ENCODE measurements at regions not wholly inside any gene's neighbourhood (a gene's known extent, or its start where the extent isn't known, plus 50 kb on each side); places are given as distances from the start of the nearest gene placed in this dataset.
"Not testable (repeated sequence)": the region's sequence is repeated elsewhere in the genome, so short reads cannot be mapped to it uniquely, and the experiment has no call there.

DNA sequence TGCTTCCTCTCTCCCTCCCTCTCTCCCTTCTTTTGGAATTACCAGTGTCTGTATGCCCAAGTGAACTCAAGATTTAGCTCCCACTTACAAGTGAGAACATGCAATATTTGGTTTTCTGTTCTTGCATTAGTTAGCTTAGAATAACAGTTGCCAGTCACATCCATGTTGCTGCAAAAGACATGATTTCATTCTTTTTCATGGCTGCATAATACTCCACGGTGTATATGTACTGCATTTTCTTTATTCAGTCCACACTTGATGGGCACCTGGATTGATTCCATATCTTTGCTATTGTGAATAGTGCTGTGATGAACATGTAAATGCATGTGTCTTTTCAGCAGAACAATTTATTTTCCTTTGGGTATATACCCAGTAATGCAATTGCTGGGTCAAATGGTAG lies 97.5 kb upstream of the GRAMD1B start:
- TF ChIP-seq, protein P1, sequence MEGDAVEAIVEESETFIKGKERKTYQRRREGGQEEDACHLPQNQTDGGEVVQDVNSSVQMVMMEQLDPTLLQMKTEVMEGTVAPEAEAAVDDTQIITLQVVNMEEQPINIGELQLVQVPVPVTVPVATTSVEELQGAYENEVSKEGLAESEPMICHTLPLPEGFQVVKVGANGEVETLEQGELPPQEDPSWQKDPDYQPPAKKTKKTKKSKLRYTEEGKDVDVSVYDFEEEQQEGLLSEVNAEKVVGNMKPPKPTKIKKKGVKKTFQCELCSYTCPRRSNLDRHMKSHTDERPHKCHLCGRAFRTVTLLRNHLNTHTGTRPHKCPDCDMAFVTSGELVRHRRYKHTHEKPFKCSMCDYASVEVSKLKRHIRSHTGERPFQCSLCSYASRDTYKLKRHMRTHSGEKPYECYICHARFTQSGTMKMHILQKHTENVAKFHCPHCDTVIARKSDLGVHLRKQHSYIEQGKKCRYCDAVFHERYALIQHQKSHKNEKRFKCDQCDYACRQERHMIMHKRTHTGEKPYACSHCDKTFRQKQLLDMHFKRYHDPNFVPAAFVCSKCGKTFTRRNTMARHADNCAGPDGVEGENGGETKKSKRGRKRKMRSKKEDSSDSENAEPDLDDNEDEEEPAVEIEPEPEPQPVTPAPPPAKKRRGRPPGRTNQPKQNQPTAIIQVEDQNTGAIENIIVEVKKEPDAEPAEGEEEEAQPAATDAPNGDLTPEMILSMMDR (IDR thresholded peaks at IDR 0.05), result not testable (repeated sequence)
- TF ChIP-seq POLR2A (IDR thresholded peaks at IDR 0.05), result not testable (repeated sequence)

All from thyroid gland (tissue), 4 donors.